ENCODE measurements at regions not wholly inside any gene's neighbourhood (a gene's known extent, or its start where the extent isn't known, plus 50 kb on each side); places are given as distances from the start of the nearest gene placed in this dataset.

GRCh38 chr10:128484041-128484440 is 357.8 kb upstream of the MKI67 start:
- no peak for DNase-seq
- H3K36me3 Mint-ChIP-seq (ENCODE audit: unreplicated experiment): peaks cover 6% of the 10 kb centered on the region
- H3K4me1 Mint-ChIP-seq (ENCODE audit: low read depth, unreplicated experiment): peaks cover 15% of the 10 kb centered on the region
- peaks cover 13% of the 10 kb centered on the region for H3K27me3 Mint-ChIP-seq (ENCODE audit: unreplicated experiment)
- no peak overlapping the region for H3K27ac Mint-ChIP-seq (ENCODE audit: unreplicated experiment)
- H3K9me3 Mint-ChIP-seq (ENCODE audit: unreplicated experiment): peaks cover 4% of the 10 kb centered on the region
- TF ChIP-seq CTCF (IDR thresholded peaks at IDR 0.05; ENCODE audit: partially characterized antibody, unreplicated experiment): no peak
- H3K4me3 Mint-ChIP-seq (ENCODE audit: unreplicated experiment): no peak overlapping the region

GRCh38 chr10:128485701-128486235 is 359.5 kb upstream of the MKI67 start:
- H3K4me3 Mint-ChIP-seq (ENCODE audit: unreplicated experiment): no peak overlapping the region
- peaks cover 22% of the 10 kb centered on the region for H3K4me1 Mint-ChIP-seq (ENCODE audit: low read depth, unreplicated experiment)
- peaks cover 6% of the 10 kb centered on the region for H3K36me3 Mint-ChIP-seq (ENCODE audit: unreplicated experiment)
- DNase-seq: no peak
- peaks cover 17% of the 10 kb centered on the region for H3K27me3 Mint-ChIP-seq (ENCODE audit: unreplicated experiment)
- peaks cover 11% of the 10 kb centered on the region for H3K9me3 Mint-ChIP-seq (ENCODE audit: unreplicated experiment)
- TF ChIP-seq CTCF (IDR thresholded peaks at IDR 0.05; ENCODE audit: partially characterized antibody, unreplicated experiment): no peak
- no peak overlapping the region for H3K27ac Mint-ChIP-seq (ENCODE audit: unreplicated experiment)

GRCh38 chr10:128487517-128487916 is 361.3 kb upstream of the MKI67 start:
- Mint-ChIP-seq H3K36me3 (ENCODE audit: unreplicated experiment) (peaks cover 6% of the 10 kb centered on the region), H3K27ac (ENCODE audit: unreplicated experiment) (no peak overlapping the region), H3K4me3 (ENCODE audit: unreplicated experiment) (no peak overlapping the region), H3K27me3 (ENCODE audit: unreplicated experiment) (peaks cover 20% of the 10 kb centered on the region), H3K4me1 (ENCODE audit: low read depth, unreplicated experiment) (peaks cover 23% of the 10 kb centered on the region), H3K9me3 (ENCODE audit: unreplicated experiment) (peaks cover 13% of the 10 kb centered on the region)
- no peak for TF ChIP-seq CTCF (IDR thresholded peaks at IDR 0.05; ENCODE audit: partially characterized antibody, unreplicated experiment)
- no peak for DNase-seq

GRCh38 chr10:128489324-128490247 is 363.4 kb upstream of the MKI67 start:
- peaks cover 13% of the 10 kb centered on the region for H3K9me3 Mint-ChIP-seq (ENCODE audit: unreplicated experiment)
- peaks cover 20% of the 10 kb centered on the region for H3K27me3 Mint-ChIP-seq (ENCODE audit: unreplicated experiment)
- no peak overlapping the region for H3K4me3 Mint-ChIP-seq (ENCODE audit: unreplicated experiment)
- peak overlapping the region; percentile 76 for H3K27ac Mint-ChIP-seq (ENCODE audit: unreplicated experiment)
- no peak for TF ChIP-seq CTCF (IDR thresholded peaks at IDR 0.05; ENCODE audit: partially characterized antibody, unreplicated experiment)
- no peak for DNase-seq
- H3K36me3 Mint-ChIP-seq (ENCODE audit: unreplicated experiment): peaks cover 6% of the 10 kb centered on the region
- H3K4me1 Mint-ChIP-seq (ENCODE audit: low read depth, unreplicated experiment): peaks cover 18% of the 10 kb centered on the region

- Mint-ChIP-seq H3K9me3 (ENCODE audit: unreplicated experiment) (peaks cover 15% of the 10 kb centered on the region), H3K4me1 (ENCODE audit: low read depth, unreplicated experiment) (peaks cover 12% of the 10 kb centered on the region), H3K27ac (ENCODE audit: unreplicated experiment) (no peak overlapping the region), H3K27me3 (ENCODE audit: unreplicated experiment) (peaks cover 15% of the 10 kb centered on the region), H3K4me3 (ENCODE audit: unreplicated experiment) (no peak overlapping the region), H3K36me3 (ENCODE audit: unreplicated experiment) (peaks cover 6% of the 10 kb centered on the region)
- no peak for TF ChIP-seq CTCF (IDR thresholded peaks at IDR 0.05; ENCODE audit: partially characterized antibody, unreplicated experiment)
- DNase-seq: no peak
Measured at GRCh38 chr10:128491686-128492085, 365.5 kb upstream of the MKI67 start.
